IPS-NIHi11 (cell line): ENCODE measurements at regions not wholly inside any gene's neighbourhood (a gene's known extent, or its start where the extent isn't known, plus 50 kb on each side); places are given as distances from the start of the nearest gene placed in this dataset.

Experiments used
- DNase-seq: peaks from one replicate; pipeline ENCODE4 v3.0.0; 2012; ENCODE audit warnings: mixed read lengths, low spot score

DNA sequence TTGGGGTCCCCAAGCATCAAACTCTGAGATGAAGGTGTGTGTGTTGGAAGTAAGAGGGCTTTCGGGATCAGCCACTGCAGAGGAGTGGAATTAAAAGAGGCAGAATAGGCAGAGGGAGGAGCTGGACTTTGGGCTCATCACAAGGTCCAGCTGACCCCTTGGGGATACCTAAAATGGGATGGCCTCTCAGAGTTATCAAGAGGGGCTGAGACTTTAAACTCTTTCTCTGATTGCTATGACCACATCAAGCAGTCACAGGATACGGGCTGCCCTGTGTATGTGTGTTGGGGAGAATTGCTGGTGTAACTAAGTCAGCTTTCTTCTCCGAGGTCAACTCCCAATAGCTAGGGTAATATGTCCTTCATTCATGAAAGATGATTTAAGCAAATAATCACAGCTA, 127.7 kb upstream of the SLC14A2 start:
- DNase-seq = no peak

- no peak for DNase-seq
Measured at GRCh38 chr18:45488645-45489044, 126.6 kb upstream of the SLC14A2 start.

DNA sequence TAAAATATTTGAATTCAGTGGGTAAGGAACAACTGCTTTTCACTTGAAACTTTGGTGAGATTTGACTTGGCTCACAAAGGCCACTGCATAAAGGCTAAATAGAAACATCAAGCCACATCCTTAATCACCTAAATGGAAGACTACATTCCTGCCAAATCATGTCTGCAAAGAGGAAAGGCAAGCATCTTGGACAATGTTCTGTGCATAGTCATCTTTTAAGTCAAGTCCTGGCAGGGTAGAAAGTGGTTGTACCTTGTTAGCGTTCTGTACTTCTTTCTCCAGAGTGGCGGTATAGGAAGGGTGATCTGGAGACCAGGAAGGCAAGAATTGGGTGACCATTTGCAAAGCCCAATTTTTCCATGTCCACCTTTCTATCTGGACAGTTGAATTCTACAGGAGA, 121.4 kb upstream of the SLC14A2 start:
- no peak for DNase-seq

DNA sequence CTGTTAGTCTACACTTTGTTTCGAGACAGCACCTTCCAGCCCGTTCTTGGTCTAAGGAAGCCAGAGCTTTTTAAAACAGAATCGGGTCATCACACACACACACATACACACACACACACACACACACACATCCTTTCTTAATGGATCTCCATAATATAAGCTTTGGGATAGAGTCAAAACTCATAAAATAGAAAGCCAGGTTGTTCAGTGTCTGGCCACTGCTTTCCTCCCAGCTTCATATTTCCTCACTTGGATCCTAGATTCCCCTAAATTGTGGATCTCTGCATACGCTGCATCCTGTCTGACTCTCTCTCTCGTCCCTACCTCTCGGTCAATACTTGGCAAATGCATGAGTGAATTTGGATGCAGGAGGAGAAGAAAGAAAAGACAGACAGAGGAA, 120.5 kb upstream of the SLC14A2 start:
- DNase-seq = no peak

- DNase-seq = no peak
Measured at GRCh38 chr18:45496741-45497140, 118.5 kb upstream of the SLC14A2 start.

GRCh38 chr18:45497595-45498286, 117.5 kb upstream of the SLC14A2 start:
- DNase-seq = no peak

GRCh38 chr18:45498287-45498658, 117.0 kb upstream of the SLC14A2 start:
- DNase-seq = no peak

GRCh38 chr18:45503990-45504389, 111.3 kb upstream of the SLC14A2 start:
- DNase-seq = no peak

- no peak for DNase-seq
Measured at GRCh38 chr18:45505497-45506206, 109.6 kb upstream of the SLC14A2 start.

- no peak for DNase-seq
Measured at GRCh38 chr18:45506951-45507350, 108.3 kb upstream of the SLC14A2 start.

DNA sequence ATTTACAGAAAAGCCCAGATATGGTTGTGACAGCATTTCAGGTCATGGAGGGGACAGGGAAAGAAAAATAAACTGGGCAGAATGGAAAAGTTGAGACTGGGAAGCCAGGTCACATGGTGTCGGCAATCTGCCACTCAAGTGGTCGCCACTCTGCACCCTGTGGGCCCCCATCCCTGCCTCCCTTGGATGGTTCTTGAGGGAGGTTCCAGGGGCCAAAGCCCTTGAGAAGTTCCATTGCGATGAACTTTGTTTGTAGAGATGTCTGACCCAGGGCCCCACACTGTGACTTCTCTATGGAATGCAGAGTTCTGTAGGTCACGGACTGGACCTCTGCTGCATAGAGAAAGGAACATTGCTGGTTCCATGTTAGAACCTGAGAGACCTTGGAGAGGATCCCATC, 105.7 kb upstream of the SLC14A2 start:
- DNase-seq = no peak

GRCh38 chr18:45510656-45511055, 104.6 kb upstream of the SLC14A2 start:
- DNase-seq = no peak

- DNase-seq = no peak
Measured at GRCh38 chr18:45512363-45512953, 102.8 kb upstream of the SLC14A2 start.

DNA sequence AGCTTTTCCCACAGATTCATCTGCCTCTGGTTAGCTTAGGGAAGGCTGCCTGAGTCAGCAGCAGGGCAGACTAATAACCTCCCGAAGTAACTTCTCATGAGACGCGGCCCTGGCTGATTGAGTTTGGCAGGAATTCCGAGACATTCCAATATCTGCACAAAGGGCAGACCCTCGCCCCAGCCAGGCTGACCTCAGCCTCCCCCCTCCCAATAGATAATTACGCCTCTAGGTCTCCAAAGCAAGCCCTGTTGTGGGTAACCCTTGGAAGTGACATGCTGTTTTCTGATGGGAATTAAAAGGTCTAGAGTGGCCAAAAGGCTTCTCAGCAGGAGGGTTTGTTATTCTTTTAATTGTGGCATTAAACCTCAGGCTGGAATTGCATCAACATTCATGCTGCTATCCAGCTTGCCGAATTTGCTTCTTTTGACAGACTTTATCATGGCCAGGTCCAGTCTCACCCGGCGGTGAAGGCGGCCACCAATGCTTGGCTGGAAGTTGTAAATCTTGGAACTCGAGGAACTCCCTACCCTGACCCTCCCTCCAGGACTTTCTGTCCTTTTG, 98.0 kb upstream of the SLC14A2 start:
- peak; percentile 18 for DNase-seq

GRCh38 chr18:45518311-45519155, 96.7 kb upstream of the SLC14A2 start:
- peak; percentile 26 for DNase-seq

DNA sequence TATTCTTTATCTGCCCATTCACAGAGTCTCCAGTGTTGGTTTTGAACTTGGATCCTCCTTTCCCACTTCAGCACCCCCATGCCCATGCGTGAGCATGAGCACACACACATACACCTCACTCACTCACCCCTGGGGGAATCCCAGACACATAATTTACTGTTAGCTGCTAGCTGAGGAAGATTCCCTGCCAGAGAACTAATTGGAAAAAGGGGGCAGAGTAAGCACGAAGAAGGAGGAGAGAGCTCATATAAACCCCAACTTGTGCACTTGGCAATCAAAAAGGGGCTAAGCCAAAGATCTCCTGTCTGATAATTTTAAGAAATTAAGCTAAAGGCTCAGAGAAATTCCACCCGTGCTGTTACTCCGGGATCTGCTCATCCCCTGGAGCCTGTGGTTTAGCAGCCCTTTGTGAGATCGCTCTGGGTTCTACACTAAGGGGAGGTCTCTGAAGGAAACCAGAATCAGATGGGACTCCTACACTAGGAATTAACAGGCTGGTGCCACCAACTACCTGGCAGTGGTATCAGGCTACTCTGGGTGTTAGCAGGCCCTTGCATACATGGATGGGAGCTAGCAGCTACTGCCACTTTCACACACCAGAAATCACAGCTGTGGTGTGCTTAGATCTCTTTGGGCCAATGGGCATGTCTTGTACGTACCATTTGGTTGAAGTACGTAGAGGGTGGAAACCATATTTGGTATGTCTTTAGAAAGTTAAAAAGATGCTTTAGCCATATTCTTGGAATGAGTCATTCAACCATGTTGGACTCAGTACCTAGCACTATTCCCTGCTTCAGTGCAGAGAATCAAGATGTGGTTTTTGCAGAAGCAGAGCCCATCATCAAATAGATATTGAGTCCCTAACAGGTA, 95.6 kb upstream of the SLC14A2 start:
- DNase-seq = no peak

DNA sequence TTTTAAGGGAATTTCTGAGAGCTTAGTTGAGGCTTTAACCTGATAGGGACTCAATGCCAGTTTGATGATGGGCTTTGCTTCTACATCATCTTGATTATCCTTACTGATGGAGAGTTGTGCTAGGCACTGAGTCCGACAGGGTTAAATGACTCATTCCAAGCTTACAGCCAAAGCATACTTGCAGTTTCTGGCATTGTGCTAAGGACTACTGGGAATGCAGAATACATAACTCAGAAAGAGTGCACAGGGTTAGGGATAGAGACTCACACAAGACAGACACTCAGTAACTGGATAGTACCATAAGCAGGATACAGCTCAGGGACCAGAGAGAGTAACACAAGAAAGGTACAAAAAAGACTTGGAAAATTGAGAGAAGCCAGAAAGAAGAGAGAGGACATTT, 94.1 kb upstream of the SLC14A2 start:
- no peak for DNase-seq

DNA sequence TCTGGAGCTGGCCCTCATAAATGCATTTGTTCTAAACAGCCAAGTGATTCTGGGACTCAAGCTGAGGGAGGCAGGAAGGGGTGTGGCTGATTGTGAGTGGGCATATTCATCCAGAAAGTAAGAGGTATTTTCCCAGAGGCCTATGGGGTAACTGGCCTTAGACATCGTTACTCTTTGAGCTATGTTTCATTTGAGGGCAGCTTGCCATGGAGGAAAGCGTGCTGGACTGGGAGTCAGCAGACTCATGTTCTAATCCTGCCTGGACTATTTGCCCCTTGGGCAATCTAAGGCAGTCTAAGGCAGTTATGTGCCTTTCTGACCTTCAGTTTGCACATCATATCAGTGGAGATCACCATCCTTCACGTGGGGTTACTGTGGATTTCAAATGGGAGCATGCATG, 93.5 kb upstream of the SLC14A2 start:
- DNase-seq = no peak

GRCh38 chr18:45522371-45522770, 92.9 kb upstream of the SLC14A2 start:
- no peak for DNase-seq

GRCh38 chr18:45525301-45525700, 90.0 kb upstream of the SLC14A2 start:
- no peak for DNase-seq

DNA sequence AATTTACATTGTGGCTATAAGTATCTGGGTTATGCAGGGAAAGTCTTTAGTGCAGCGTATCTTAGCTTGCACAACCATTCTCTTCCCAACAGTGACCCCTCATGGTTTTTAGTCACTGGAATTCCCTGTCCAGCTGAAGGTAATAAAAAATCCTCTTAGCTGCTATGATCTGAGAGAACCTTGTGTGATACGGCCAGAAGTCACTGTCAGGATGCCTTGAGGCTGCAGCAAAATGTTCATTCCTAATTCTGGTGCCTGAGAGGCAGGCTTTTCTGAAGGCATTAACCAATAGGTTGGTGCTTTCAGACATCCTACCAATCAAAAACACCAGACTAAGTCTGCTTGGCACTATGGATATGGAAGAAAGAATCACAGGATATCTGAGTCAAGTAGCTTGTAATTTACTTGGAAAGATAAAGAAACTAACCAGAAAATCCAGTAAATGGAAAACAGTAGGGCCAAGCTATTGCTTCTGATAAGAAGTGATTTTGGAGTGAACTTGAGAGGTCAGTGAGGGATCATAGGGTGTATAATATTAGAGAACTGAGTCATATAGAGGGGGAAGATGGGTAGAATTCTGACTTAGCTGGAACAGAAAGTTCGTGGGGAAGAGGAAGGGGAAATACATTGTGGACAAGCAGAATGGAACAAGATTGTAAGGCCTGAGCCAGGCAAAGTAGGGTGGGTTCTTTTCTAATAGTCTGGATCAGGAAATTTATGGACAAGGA, 89.0 kb upstream of the SLC14A2 start:
- DNase-seq = no peak
